RWPE2 (cell line): ENCODE measurements at regions not wholly inside any gene's neighbourhood (a gene's known extent, or its start where the extent isn't known, plus 50 kb on each side); places are given as distances from the start of the nearest gene placed in this dataset.

Source experiments
- ATAC-seq: fragments of 200-7000 bp; cut with Tn5 transposase; 3 replicates; pipeline ENCODE4 v1.9.1; 2021; ENCODE audit warnings: low read depth
- DNase-seq: peaks from one replicate; pipeline ENCODE4 v3.0.0-alpha.2; 2020; ENCODE audit warnings: low spot score
- H3K27ac ChIP-seq: fragments of 450-650 bp; 2 replicates; pipeline ENCODE4 v1.5.1; 2017; ENCODE audit warnings: mild to moderate bottlenecking; ENCODE audit not compliant: poor library complexity, severe bottlenecking
- H3K27me3 ChIP-seq: fragments of 250-450 bp; sonication (Bioruptor Pico); 2 replicates; pipeline ENCODE4 v1.5.1; 2021; ENCODE audit warnings: mild to moderate bottlenecking, moderate library complexity; ENCODE audit not compliant: insufficient read depth, poor library complexity, severe bottlenecking
- H3K36me3 ChIP-seq: fragments of 250-450 bp; sonication (Bioruptor Pico); 2 replicates; pipeline ENCODE4 v1.5.1; 2020; ENCODE audit warnings: low read depth, mild to moderate bottlenecking, moderate library complexity
- H3K4me1 ChIP-seq: fragments of 250-450 bp; sonication (Bioruptor Pico); 2 replicates; pipeline ENCODE4 v1.5.1; 2021; ENCODE audit warnings: mild to moderate bottlenecking, moderate library complexity; ENCODE audit not compliant: insufficient read depth, poor library complexity, severe bottlenecking
- H3K4me3 ChIP-seq: fragments of 250-450 bp; sonication (Bioruptor Pico); 2 replicates; pipeline ENCODE4 v1.5.1; 2021; ENCODE audit warnings: mild to moderate bottlenecking, moderate library complexity; ENCODE audit not compliant: severe bottlenecking
- H3K9me3 ChIP-seq: fragments of 250-450 bp; sonication (Bioruptor Pico); 2 replicates; pipeline ENCODE4 v1.5.1; 2021; ENCODE audit warnings: mild to moderate bottlenecking, moderate library complexity; ENCODE audit not compliant: severe bottlenecking
- TF ChIP-seq, protein P1 (sequence below): fragments of 450-650 bp; IDR thresholded peaks from one replicate; pipeline ENCODE4 v1.5.1; 2017; ENCODE audit warnings: mild to moderate bottlenecking, moderate library complexity; ENCODE audit not compliant: poor library complexity, severe bottlenecking

DNA sequence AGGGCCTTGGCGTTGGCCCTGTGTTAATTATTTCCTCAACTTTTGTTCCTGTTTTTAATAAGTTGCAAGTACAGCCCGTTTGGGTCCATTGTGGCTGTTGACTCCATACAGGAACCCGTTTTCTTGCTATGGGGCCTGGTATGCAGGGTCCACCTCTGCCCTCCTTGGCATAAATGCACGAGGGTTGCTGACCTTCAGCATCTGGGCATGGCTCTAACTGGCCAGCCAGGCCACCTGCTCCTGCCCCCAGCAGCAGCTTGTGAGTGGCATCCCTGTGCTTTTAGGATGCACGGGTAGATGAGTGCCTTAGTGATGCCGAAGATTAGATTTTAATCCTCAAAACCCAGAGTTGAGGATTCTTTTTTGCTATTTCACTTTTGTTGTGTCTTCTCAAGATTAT, 123.2 kb downstream of the GLRX3 start:
- H3K27ac ChIP-seq: no peak overlapping the region
- H3K9me3 ChIP-seq: peaks cover 2% of the 10 kb centered on the region
- TF ChIP-seq, protein P1, sequence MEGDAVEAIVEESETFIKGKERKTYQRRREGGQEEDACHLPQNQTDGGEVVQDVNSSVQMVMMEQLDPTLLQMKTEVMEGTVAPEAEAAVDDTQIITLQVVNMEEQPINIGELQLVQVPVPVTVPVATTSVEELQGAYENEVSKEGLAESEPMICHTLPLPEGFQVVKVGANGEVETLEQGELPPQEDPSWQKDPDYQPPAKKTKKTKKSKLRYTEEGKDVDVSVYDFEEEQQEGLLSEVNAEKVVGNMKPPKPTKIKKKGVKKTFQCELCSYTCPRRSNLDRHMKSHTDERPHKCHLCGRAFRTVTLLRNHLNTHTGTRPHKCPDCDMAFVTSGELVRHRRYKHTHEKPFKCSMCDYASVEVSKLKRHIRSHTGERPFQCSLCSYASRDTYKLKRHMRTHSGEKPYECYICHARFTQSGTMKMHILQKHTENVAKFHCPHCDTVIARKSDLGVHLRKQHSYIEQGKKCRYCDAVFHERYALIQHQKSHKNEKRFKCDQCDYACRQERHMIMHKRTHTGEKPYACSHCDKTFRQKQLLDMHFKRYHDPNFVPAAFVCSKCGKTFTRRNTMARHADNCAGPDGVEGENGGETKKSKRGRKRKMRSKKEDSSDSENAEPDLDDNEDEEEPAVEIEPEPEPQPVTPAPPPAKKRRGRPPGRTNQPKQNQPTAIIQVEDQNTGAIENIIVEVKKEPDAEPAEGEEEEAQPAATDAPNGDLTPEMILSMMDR: no peak
- ATAC-seq (no peak), DNase-seq (no peak)
- H3K27me3 ChIP-seq: no peaks in the 10 kb centered on the region
- no peak overlapping the region for H3K4me3 ChIP-seq
- H3K4me1 ChIP-seq: no peaks in the 10 kb centered on the region
- H3K36me3 ChIP-seq: no peaks in the 10 kb centered on the region

DNA sequence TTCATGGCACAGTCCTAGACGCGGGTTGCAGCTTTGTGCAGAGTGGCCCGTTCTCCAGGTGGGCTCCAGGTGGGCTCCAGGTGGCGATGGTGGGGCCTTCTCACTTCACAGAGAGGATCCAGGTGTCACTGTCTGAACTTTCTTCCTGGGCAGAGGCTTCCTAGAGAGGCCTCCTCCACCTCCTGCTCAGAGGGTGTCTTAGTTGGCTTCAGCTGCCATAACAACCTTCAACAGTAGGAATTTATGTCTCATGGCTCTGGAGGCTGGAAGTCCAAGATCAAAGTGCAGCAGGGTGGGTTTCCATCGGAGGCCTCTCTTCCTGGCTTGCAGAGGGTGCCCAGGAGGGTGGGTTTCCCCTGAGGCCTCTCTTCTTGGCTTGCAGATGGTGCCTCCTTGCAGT, 125.1 kb downstream of the GLRX3 start:
- no peaks in the 10 kb centered on the region for H3K27me3 ChIP-seq
- no peak overlapping the region for H3K4me3 ChIP-seq
- peaks cover 2% of the 10 kb centered on the region for H3K9me3 ChIP-seq
- no peaks in the 10 kb centered on the region for H3K36me3 ChIP-seq
- no peaks in the 10 kb centered on the region for H3K4me1 ChIP-seq
- TF ChIP-seq, protein P1: no peak
- no peak overlapping the region for H3K27ac ChIP-seq
- ATAC-seq: no peak
- DNase-seq: no peak

DNA sequence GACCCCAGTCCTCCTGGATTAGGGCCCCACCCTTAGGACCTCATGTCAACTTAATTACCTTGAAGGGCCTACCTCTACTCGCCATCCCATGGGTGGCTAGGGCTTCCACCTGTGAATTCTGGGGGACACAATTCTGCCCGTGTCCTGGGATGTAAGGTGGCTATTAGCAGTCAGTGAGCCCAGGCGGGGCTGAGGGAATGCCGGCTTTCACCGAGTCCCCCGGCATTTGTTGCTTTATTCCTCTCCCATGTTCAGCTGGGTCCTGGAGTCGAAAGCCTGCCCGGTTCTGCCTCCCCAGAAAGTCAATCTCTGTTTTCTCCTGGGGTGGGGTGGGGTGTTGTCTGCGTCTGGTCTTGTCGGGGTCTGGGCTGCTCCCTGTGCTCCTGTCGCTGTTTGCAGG, 125.6 kb downstream of the GLRX3 start:
- TF ChIP-seq, protein P1: no peak
- no peak for ATAC-seq
- no peaks in the 10 kb centered on the region for H3K36me3 ChIP-seq
- H3K27me3 ChIP-seq: no peaks in the 10 kb centered on the region
- no peak overlapping the region for H3K4me3 ChIP-seq
- H3K4me1 ChIP-seq: no peaks in the 10 kb centered on the region
- H3K27ac ChIP-seq: no peak overlapping the region
- peaks cover 2% of the 10 kb centered on the region for H3K9me3 ChIP-seq
- DNase-seq: no peak

DNA sequence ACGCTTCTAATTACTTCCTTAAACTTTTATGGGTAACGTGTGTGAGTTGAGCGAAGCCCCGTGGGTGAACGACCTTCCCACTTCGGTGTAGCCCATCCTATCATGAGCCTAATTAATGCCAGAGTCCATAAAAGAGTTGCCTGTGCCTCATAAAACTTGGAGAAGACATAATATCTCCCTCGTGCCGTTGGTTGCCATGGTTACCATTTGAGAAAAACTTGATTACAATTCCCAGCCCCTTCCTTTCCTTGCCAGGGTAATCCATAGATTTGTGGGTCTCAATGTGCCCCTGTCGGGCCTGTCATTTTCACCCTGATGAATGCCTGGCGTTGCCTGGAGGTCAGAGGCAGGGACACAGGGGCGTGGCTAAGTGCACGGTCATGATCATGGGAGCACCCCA, 127.1 kb downstream of the GLRX3 start:
- ATAC-seq: no peak

DNA sequence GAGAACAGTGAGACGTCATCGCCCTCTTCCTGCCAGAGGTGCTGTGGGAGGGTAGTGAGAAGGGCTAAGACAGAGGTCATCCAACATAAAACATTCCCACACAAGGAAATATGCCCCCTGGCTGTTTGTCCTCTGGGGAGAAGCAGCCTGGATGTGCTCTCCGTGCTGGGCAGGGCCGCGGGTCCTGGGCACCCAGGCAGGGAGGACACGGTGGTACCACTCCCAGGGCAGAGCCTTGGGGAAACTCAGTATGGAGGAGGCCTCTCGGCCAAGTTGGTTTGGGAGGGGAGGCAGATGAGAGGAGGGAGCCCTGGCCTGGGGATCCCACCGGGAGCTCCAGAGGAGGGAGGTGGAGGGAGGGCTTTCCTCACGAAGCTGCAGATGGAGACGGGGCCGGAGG, 129.4 kb downstream of the GLRX3 start:
- H3K36me3 ChIP-seq: no peaks in the 10 kb centered on the region
- DNase-seq: no peak
- H3K4me3 ChIP-seq: no peak overlapping the region
- H3K9me3 ChIP-seq: peaks cover 2% of the 10 kb centered on the region
- no peaks in the 10 kb centered on the region for H3K27me3 ChIP-seq
- TF ChIP-seq, protein P1: no peak
- H3K27ac ChIP-seq: no peak overlapping the region
- no peak for ATAC-seq
- H3K4me1 ChIP-seq: no peaks in the 10 kb centered on the region

More for the DNA sequence above, 127.1 kb downstream of the GLRX3 start:
- Histone ChIP-seq H3K4me3 (no peak overlapping the region), H3K27me3 (no peaks in the 10 kb centered on the region), H3K4me1 (no peaks in the 10 kb centered on the region), H3K27ac (no peak overlapping the region), H3K9me3 (peaks cover 2% of the 10 kb centered on the region), H3K36me3 (no peaks in the 10 kb centered on the region)
- TF ChIP-seq, protein P1: no peak
- DNase-seq: no peak
